ENCODE measurements at regions not wholly inside any gene's neighbourhood (a gene's known extent, or its start where the extent isn't known, plus 50 kb on each side); places are given as distances from the start of the nearest gene placed in this dataset.

DNA sequence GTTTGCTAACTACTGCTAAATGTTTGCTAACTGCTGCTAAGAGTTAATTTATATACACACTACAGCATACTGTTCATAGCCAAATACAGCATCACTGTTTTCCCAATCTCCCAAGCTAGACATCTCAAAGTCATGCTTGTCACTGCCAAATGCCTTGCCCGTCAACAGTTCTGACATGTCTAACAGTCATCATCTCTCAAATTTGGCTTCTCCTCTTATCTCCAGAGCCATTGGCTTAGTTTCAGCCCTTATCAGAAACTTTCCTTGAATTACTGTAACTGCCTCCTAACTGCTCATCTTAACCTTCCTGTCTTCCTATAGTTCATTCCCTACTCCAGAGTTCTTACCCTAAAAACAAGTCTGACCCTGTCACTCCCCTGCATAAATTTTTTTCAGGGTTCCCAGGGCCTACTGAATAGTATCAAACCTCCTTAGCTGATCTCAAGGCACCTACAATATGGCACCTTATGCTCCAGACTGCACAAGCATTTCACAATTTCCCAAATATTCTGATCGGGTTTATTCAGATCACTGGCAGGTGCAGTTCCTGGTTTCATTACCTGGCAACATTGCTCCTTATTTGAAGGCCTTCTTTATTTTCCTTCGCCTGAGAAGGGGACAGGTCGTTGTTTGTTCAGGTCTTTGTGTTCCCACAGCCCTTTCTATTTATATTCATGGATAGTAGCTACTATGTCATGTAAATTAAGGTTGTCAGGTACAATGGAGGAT is 55.9 kb upstream of the ANKRD55 start:
- no peaks in the 10 kb centered on the region for H3K27me3 ChIP-seq
- TF ChIP-seq, protein P1, sequence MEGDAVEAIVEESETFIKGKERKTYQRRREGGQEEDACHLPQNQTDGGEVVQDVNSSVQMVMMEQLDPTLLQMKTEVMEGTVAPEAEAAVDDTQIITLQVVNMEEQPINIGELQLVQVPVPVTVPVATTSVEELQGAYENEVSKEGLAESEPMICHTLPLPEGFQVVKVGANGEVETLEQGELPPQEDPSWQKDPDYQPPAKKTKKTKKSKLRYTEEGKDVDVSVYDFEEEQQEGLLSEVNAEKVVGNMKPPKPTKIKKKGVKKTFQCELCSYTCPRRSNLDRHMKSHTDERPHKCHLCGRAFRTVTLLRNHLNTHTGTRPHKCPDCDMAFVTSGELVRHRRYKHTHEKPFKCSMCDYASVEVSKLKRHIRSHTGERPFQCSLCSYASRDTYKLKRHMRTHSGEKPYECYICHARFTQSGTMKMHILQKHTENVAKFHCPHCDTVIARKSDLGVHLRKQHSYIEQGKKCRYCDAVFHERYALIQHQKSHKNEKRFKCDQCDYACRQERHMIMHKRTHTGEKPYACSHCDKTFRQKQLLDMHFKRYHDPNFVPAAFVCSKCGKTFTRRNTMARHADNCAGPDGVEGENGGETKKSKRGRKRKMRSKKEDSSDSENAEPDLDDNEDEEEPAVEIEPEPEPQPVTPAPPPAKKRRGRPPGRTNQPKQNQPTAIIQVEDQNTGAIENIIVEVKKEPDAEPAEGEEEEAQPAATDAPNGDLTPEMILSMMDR (IDR thresholded peaks at IDR 0.05), result no peak
- no peak for TF ChIP-seq POLR2A (IDR thresholded peaks at IDR 0.05)
- no peak for DNase-seq
- no peaks in the 10 kb centered on the region for H3K36me3 ChIP-seq
- H3K27ac ChIP-seq, result no peak overlapping the region
- H3K9me3 ChIP-seq, result no peaks in the 10 kb centered on the region
- H3K4me1 ChIP-seq, result no peaks in the 10 kb centered on the region
- H3K4me3 ChIP-seq, result no peak overlapping the region

DNA sequence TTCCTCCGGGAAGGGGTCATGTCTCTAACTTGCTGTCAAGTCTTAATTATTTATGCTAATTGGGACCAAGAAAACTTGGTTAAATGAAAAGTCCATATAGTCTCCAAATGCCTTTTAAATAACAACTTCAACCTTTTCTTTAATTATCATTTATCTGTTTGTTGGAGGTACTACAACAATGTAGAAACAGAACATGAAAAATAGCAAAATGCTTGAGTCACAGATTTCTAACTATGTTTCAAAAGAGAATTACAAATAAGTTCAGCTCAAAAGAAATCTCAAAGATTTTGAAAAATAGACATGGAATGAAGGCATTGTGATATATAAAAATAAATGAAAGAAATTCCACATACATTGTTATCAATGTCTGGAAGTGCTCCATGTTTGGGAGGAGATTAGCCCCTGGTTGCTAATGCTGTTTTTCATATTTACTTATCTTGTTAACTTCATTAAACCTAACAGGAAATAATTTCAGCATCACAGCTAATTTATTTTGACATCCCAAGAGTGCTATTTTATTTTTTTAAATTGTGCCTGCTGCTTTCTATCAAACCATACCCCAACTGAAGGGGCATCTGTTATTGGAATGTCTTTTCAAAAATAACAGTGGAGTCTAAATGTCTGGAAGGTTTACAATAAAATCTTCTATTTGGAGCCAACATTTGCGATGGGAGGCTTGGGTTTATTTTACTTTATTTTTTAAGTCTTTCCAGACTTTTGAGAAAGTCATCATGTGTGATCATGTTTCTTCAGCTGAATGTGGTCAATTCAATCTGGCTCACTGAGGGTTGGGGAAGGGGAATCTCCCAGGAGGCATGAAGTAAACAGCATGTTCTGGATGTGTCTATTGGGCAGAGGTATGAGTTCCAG is 53.1 kb upstream of the ANKRD55 start:
- H3K27me3 ChIP-seq, result no peaks in the 10 kb centered on the region
- H3K4me1 ChIP-seq, result no peaks in the 10 kb centered on the region
- no peak overlapping the region for H3K4me3 ChIP-seq
- H3K36me3 ChIP-seq, result no peaks in the 10 kb centered on the region
- no peaks in the 10 kb centered on the region for H3K9me3 ChIP-seq
- TF ChIP-seq, protein P1 (IDR thresholded peaks at IDR 0.05), result no peak
- no peak for TF ChIP-seq POLR2A (IDR thresholded peaks at IDR 0.05)
- H3K27ac ChIP-seq, result no peak overlapping the region
- DNase-seq, result no peak

DNA sequence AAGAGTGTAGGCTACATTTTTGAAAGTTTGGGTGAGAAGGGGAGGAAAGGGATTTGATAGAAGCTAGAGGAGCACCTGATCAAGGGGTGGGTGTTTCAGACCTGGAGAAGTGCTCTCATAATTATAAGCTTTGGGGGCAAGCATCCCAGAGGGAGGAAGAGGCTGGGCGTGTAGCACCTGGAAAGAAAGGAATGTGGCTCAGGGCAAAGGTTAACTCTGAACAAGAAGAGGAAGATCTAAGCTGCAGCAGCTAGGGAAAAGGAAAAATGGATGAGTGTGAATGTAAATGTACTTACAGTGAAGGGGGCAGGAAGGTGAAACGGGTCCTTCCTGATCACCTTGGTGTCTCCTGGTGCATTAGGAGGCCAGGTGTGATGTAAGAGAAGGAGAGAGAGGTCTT is 49.8 kb upstream of the ANKRD55 start:
- Histone ChIP-seq H3K4me1 (no peaks in the 10 kb centered on the region), H3K4me3 (no peak overlapping the region), H3K27me3 (no peaks in the 10 kb centered on the region), H3K9me3 (no peaks in the 10 kb centered on the region), H3K27ac (no peak overlapping the region), H3K36me3 (no peaks in the 10 kb centered on the region)
- no peak for DNase-seq
- TF ChIP-seq, protein P1 (IDR thresholded peaks at IDR 0.05), result no peak
- no peak for TF ChIP-seq POLR2A (IDR thresholded peaks at IDR 0.05)

Small RNAs in the stretch of these regions (small RNA-seq; reads per million reads assigned to genes)
- gene HMGN1P17, result 0 reads per million in 2 donors
- 0 reads per million in 2 donors for gene RNU6ATAC2P
